Inflammatory macrophage (primary cell): ENCODE measurements at regions not wholly inside any gene's neighbourhood (a gene's known extent, or its start where the extent isn't known, plus 50 kb on each side); places are given as distances from the start of the nearest gene placed in this dataset.

ENCODE experiments used
- DNase-seq, 2 donors: peaks; one replicate each; pipeline ENCODE4 v3.0.0-alpha.2; 2020 to 2022

DNA sequence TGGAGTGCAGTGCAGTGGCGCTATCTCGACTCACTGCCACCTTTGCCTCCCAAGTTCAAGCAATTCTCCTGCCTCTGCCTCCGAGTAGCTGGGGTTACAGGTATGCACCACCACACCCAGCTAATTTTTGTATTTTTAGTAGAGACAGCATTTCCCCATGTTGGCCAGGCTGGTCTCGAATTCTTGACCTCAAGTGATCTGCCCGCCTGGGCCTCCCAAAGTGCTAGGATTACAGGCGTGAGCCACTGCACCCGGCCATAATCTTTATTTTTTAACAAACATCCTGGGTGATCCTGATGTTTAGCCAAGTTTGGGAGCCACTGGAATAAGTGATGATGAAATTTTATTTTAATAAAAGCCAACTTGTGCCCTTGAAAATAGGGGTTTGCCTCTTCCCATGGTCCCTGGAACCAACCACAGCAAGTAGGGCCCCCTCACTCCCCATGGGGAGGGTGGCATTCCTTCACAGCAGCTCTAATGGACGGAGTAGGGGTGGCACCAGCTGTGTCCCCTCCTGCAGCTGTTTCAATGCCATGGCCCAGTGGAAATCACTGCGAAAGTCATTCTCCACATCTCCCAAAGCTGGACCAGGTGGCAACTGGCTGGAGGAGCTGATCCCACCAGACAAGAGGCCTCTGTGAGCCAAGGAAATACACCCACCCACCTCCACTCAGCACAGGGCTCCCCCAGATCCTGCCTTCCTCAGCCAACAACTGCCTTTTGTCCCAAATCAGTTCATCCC lies 194.8 kb downstream of the ZFP36L2 start:
- no peak for DNase-seq

- no peak for DNase-seq
Observed at GRCh38 chr2:43030551-43031307, 195.7 kb downstream of the ZFP36L2 start.

GRCh38 chr2:43029186-43029585 lies 197.2 kb downstream of the ZFP36L2 start:
- no peak for DNase-seq

DNA sequence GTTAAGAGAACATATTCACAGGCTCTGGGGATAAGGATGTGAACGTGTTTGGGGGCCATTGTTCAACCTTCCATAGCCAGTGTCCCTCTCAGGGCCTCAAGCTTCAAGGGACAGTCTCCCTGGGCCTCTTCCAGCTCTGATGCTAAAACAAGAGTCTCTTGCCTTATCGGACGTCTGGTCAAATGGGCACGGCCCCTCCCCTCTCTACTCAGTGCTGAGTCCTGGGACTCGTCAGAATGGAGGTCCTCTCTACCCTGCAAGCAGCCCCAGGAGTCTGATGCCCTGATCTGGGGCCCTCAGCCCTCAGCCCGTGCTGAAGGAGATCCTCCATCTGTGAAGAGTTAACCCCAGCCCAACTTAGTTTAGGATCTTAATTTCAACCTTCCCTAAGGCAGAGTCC lies 198.2 kb downstream of the ZFP36L2 start:
- DNase-seq = no peak

GRCh38 chr2:43027097-43027873 lies 199.1 kb downstream of the ZFP36L2 start:
- DNase-seq = peak; percentile 53 to 70

GRCh38 chr2:43026426-43027096 lies 199.8 kb downstream of the ZFP36L2 start:
- DNase-seq = no peak

DNA sequence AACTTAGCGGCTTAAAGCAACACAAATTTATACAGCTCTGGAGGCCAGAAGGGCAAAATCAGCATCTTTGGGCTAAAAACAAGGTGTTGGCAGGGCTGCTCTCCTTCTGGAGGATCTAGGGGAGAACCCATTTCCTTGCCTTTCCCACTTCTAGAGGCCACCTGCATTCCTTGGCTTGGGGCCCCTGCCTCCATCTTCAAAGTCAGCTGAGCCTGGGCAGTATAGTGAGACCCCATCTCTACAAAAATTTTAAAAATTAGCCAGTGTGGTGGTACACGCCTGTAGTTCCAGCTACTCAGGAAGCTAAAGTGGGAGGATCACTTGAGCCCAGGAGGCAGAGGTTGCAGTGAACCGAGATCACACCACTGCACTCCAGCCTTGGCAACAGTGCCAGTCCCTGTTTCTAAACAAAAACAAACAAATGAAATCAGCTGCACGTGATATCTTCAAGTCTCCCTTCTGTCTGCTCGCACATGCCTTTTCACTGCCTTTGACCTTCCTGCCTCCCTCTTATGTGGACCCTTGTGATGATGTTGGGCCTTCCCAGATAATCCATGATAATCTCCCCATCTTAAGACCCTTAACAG lies 200.6 kb downstream of the ZFP36L2 start:
- DNase-seq = peak; percentile 37 to 48

- peak; percentile 49 to 51 for DNase-seq
Observed at GRCh38 chr2:43024515-43025011, 201.8 kb downstream of the ZFP36L2 start.

GRCh38 chr2:43023791-43024514 lies 202.5 kb downstream of the ZFP36L2 start:
- DNase-seq = no peak

DNA sequence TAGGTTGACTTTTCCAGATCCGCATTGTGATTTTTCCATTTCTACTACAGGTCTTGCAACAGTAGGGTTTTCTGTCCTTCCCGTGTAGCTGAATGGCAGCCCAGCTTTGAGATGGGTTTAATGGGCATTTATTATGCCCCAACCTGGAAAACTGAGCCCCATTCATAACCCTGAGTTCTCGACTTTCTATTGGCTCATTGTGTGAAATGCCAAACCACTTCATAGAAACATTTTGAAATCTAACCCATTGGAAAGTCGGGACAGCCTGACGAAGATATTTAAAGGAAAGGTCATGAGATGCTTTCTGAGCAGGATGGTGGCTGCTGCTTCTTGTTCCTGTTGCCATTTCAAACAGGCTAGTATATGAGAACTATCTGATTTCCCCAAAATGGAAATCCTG lies 203.5 kb downstream of the ZFP36L2 start:
- DNase-seq = no peak

GRCh38 chr2:43021791-43022509 lies 204.5 kb downstream of the ZFP36L2 start:
- DNase-seq = peak in 1 of 2 donors; percentile 19

DNA sequence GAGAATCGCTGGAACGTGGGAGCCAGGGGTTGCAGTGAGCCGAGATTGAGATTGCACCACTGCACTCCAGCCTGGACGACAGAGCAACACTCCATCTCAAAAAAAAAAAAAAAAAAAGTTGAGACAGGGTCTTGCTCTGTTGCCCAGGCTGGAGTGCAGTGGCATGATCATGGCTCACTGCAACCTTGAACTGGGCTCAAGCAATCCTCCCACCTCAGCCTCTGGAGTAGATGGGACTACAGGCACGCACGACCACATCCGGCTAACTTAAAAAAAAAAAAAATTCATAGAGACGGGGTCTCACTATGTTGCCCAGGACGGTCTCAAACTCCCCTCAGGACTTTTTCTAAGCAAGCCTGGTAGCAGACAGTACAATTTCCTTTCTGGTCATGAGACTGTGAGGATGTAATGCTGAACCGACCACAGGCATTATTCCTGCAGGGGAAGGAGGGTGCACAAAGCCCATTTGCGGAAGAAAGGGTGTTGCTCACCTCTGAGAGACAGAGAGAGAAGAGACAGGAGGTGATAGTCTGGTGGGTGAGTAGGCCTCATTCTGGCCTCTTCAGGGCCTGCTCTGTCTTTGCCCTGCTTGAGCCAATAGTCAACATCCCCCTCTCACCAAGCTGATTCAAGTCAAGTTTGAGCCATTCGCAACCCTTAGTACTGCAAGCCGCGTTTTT lies 205.3 kb downstream of the ZFP36L2 start:
- peak; percentile 36 to 37 for DNase-seq

GRCh38 chr2:43020296-43020695 lies 206.1 kb downstream of the ZFP36L2 start:
- DNase-seq = no peak

DNA sequence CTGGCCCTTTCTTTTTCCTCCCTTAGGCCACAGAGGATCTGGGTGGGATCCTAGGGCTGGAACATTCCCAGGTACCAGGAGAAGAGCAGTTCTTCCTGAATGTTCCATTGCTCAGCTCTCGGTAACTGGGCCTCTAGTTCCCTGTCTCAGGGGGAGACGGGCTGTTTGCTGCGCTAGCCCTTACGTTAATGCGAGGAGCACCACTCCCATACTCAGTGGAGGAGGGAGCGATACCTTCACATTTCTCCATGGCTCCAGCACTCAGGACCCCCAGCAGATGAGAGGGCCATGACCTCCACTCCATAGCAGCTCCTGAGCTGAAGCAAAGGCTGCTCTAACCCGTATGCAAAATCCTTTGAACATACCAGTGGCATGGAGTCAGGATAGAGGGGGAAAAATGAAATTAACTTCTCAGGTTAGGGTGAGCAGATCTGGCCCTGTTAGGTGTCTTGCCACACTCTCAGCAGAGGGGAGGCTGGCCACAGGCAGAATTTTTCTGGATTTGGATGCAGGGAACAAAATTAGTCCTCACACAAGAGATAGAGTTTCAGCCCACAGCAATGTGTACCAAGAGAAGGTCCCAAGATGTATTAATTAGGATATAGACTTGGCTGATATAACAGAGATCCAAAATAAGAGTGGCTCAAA lies 206.7 kb downstream of the ZFP36L2 start:
- DNase-seq = no peak

GRCh38 chr2:43019025-43019367 lies 207.4 kb downstream of the ZFP36L2 start:
- no peak for DNase-seq

- DNase-seq = peak; percentile 91 to 93
Observed at GRCh38 chr2:43018179-43019024, 208.0 kb downstream of the ZFP36L2 start.

DNA sequence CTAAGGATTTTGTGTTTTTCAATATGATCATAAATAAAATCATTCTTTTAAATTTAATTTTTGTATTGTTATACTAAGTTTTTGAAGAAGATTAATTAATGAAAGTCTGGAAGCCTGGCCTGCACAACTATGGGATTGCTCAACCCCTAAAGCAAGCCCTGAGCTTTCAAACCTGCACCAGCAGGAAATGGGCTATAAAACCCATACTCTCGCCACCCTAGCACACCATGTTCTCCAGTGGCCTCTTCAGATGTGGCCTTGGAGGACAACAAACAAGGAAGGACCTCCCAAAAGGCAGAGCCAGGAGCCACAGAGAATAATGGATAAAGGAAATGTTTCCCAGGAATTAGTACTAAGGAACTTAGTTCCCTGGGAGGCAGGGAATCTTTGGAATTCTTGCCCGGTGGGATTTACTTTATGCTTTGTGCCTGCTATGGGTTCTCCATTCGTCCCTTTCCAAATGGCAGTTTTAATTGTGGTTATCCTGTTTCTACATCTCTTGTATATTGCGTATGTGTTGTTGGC lies 212.5 kb downstream of the ZFP36L2 start:
- peak in 1 of 2 donors; percentile 23 for DNase-seq

DNA sequence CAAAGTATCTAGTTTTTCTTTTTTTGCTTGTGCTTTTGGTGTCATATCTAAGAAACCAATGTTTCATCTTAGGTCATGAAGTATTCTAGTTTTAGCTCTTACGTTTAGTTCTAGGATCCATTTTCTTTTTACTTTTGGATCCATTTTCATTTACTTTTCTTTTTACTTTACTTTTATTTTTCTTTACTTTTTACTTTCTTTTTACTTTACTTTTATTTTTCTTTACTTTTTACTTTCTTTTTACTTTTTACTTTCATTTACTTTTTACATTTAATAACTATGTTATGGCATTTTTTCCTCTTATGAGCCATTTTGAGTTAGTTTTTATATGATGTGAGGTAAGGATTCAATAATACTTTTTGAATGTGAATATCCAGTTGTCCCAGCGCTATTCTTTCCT lies 213.4 kb downstream of the ZFP36L2 start:
- DNase-seq = no peak

DNA sequence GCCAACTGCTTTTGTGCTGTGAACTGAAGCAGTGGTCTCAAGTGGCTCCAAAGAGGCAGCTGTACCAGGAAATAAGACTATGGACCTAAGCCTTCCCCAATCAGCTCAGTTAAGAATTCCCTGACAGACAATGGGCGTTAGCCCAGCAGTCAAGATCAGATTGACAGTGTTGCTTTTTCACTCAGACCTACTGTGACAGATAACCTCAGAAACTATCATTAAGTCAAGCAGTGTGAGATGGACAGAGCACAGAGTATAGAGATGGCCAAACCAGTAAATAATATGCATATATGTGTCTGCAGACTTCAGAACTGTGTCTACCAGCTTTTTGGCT lies 215.3 kb downstream of the ZFP36L2 start:
- DNase-seq = no peak
